ENCODE measurements at regions not wholly inside any gene's neighbourhood (a gene's known extent, or its start where the extent isn't known, plus 50 kb on each side); places are given as distances from the start of the nearest gene placed in this dataset.

DNA sequence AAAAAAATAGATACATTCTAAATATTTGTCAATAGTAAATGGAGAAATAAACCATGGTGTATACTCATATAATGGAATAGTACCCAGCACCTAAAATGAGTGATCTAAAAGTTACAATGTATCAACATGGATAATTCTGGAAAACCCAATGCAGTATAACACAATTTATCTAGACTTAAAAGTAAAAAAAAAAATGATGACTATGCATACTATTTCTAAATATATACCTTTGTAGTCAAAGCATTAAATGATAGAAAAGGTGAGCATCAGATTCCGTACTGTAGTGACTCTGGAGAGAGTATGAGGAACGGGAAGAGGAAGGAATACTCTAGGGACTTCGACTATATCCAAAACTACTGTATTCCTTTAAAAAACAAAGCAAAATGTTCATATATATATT, 115.2 kb upstream of the CDCA7L start:
- TF ChIP-seq, protein P1, sequence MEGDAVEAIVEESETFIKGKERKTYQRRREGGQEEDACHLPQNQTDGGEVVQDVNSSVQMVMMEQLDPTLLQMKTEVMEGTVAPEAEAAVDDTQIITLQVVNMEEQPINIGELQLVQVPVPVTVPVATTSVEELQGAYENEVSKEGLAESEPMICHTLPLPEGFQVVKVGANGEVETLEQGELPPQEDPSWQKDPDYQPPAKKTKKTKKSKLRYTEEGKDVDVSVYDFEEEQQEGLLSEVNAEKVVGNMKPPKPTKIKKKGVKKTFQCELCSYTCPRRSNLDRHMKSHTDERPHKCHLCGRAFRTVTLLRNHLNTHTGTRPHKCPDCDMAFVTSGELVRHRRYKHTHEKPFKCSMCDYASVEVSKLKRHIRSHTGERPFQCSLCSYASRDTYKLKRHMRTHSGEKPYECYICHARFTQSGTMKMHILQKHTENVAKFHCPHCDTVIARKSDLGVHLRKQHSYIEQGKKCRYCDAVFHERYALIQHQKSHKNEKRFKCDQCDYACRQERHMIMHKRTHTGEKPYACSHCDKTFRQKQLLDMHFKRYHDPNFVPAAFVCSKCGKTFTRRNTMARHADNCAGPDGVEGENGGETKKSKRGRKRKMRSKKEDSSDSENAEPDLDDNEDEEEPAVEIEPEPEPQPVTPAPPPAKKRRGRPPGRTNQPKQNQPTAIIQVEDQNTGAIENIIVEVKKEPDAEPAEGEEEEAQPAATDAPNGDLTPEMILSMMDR (IDR thresholded peaks at IDR 0.05; ENCODE audit: poor library complexity, severe bottlenecking) = no peak
- no peak for TF ChIP-seq EZH2 (IDR thresholded peaks at IDR 0.05; ENCODE audit: borderline replicate concordance, insufficient read depth, low read length, poor library complexity, severe bottlenecking)
